Skeletal muscle tissue (tissue), 3 donors: ENCODE measurements at regions not wholly inside any gene's neighbourhood (a gene's known extent, or its start where the extent isn't known, plus 50 kb on each side); places are given as distances from the start of the nearest gene placed in this dataset.

Experiments
- H3K27ac ChIP-seq: one replicate; pipeline ENCODE4 v1.7.0; 2013; ENCODE audit warnings: mild to moderate bottlenecking, low read depth, low read length, inconsistent platforms
- H3K27me3 ChIP-seq, 3 donors: one replicate each; pipeline ENCODE4 v1.7.0; 2013; ENCODE audit warnings: low read length in 3 of 3; ENCODE audit not compliant: control insufficient read depth in 3 of 3, insufficient read depth in 3 of 3
- H3K36me3 ChIP-seq, 3 donors: one replicate each; pipeline ENCODE4 v1.7.0; 2013; ENCODE audit warnings: low read length in 3 of 3; ENCODE audit not compliant: control insufficient read depth in 3 of 3, insufficient read depth in 3 of 3
- H3K4me1 ChIP-seq, 3 donors: one replicate each; pipeline ENCODE4 v1.7.0; 2013; ENCODE audit warnings: low read length in 3 of 3, mild to moderate bottlenecking in 3 of 3; ENCODE audit not compliant: control insufficient read depth in 3 of 3, insufficient read depth in 3 of 3
- H3K4me3 ChIP-seq, 3 donors: one replicate each; pipeline ENCODE4 v1.7.0; 2013; ENCODE audit warnings: low read length in 3 of 3
- H3K9ac ChIP-seq, 3 donors: one replicate each; pipeline ENCODE4 v1.7.0; 2013; ENCODE audit warnings: low read length in 3 of 3, mild to moderate bottlenecking in 3 of 3, moderate library complexity in 2 of 3, low read depth in 1 of 3
- H3K9me3 ChIP-seq, 3 donors: one replicate each; pipeline ENCODE4 v1.7.0; 2013; ENCODE audit warnings: low read length in 3 of 3; ENCODE audit not compliant: control insufficient read depth in 3 of 3
- donor health status: Osteomylitis.

- no peaks in the 10 kb centered on the region for H3K4me1 ChIP-seq
- H3K9ac ChIP-seq = no peak overlapping the region
- no peak overlapping the region for H3K27ac ChIP-seq
- H3K4me3 ChIP-seq = no peak overlapping the region
- H3K36me3 ChIP-seq = no peaks in the 10 kb centered on the region
- no peaks in the 10 kb centered on the region for H3K27me3 ChIP-seq
- H3K9me3 ChIP-seq = no peaks in the 10 kb centered on the region
These were observed 1721.5 kb upstream of the SEL1L start for GRCh38 chr14:83255015-83255726.

- H3K36me3 ChIP-seq = no peaks in the 10 kb centered on the region
- no peak overlapping the region for H3K27ac ChIP-seq
- no peaks in the 10 kb centered on the region for H3K4me1 ChIP-seq
- H3K4me3 ChIP-seq = no peak overlapping the region
- no peaks in the 10 kb centered on the region for H3K9me3 ChIP-seq
- H3K9ac ChIP-seq = no peak overlapping the region
- H3K27me3 ChIP-seq = no peaks in the 10 kb centered on the region
These were observed 1722.1 kb upstream of the SEL1L start for GRCh38 chr14:83255727-83256090.

GRCh38 chr14:83257466-83258439, 1724.1 kb upstream of the SEL1L start:
- no peak overlapping the region for H3K27ac ChIP-seq

GRCh38 chr14:83260751-83261150, 1727.1 kb upstream of the SEL1L start:
- no peak overlapping the region for H3K4me3 ChIP-seq
- H3K27me3 ChIP-seq = no peaks in the 10 kb centered on the region
- H3K9ac ChIP-seq = no peak overlapping the region
- H3K27ac ChIP-seq = no peak overlapping the region
- H3K9me3 ChIP-seq = no peaks in the 10 kb centered on the region
- H3K4me1 ChIP-seq = no peaks in the 10 kb centered on the region
- no peaks in the 10 kb centered on the region for H3K36me3 ChIP-seq

More at GRCh38 chr14:83257466-83258439, 1724.1 kb upstream of the SEL1L start:
- no peaks in the 10 kb centered on the region for H3K36me3 ChIP-seq
- no peak overlapping the region for H3K9ac ChIP-seq
- no peak overlapping the region for H3K4me3 ChIP-seq
- H3K4me1 ChIP-seq = no peaks in the 10 kb centered on the region
- no peaks in the 10 kb centered on the region for H3K9me3 ChIP-seq
- H3K27me3 ChIP-seq = no peaks in the 10 kb centered on the region

GRCh38 chr14:83269583-83269982, 1735.9 kb upstream of the SEL1L start:
- no peaks in the 10 kb centered on the region for H3K36me3 ChIP-seq
- no peak overlapping the region for H3K4me3 ChIP-seq
- no peak overlapping the region for H3K9ac ChIP-seq
- H3K4me1 ChIP-seq = no peaks in the 10 kb centered on the region
- H3K27me3 ChIP-seq = no peaks in the 10 kb centered on the region
- no peak overlapping the region for H3K27ac ChIP-seq
- no peaks in the 10 kb centered on the region for H3K9me3 ChIP-seq

- Histone ChIP-seq H3K4me3 (no peak overlapping the region), H3K4me1 (no peaks in the 10 kb centered on the region), H3K27ac (no peak overlapping the region), H3K9me3 (no peaks in the 10 kb centered on the region), H3K9ac (no peak overlapping the region), H3K27me3 (no peaks in the 10 kb centered on the region), H3K36me3 (no peaks in the 10 kb centered on the region)
These were observed 1738.0 kb upstream of the SEL1L start for GRCh38 chr14:83271663-83272062.

- H3K4me1 ChIP-seq = no peaks in the 10 kb centered on the region
- no peak overlapping the region for H3K27ac ChIP-seq
- H3K27me3 ChIP-seq = no peaks in the 10 kb centered on the region
- no peaks in the 10 kb centered on the region for H3K9me3 ChIP-seq
- H3K36me3 ChIP-seq = no peaks in the 10 kb centered on the region
- H3K4me3 ChIP-seq = no peak overlapping the region
- no peak overlapping the region for H3K9ac ChIP-seq
These were observed 1747.1 kb upstream of the SEL1L start for GRCh38 chr14:83280719-83281118.

- Histone ChIP-seq H3K4me1 (no peaks in the 10 kb centered on the region), H3K9me3 (no peaks in the 10 kb centered on the region), H3K9ac (no peak overlapping the region), H3K27me3 (no peaks in the 10 kb centered on the region), H3K27ac (no peak overlapping the region), H3K4me3 (no peak overlapping the region), H3K36me3 (no peaks in the 10 kb centered on the region)
These were observed 1749.1 kb upstream of the SEL1L start for GRCh38 chr14:83282706-83283105.

GRCh38 chr14:83287300-83287699, 1753.6 kb upstream of the SEL1L start:
- Histone ChIP-seq H3K9ac (no peak overlapping the region), H3K27ac (no peak overlapping the region), H3K9me3 (no peaks in the 10 kb centered on the region), H3K4me1 (no peaks in the 10 kb centered on the region), H3K36me3 (no peaks in the 10 kb centered on the region), H3K4me3 (no peak overlapping the region), H3K27me3 (no peaks in the 10 kb centered on the region)

- H3K9ac ChIP-seq = no peak overlapping the region
- H3K27me3 ChIP-seq = no peaks in the 10 kb centered on the region
- H3K9me3 ChIP-seq = no peaks in the 10 kb centered on the region
- H3K4me3 ChIP-seq = no peak overlapping the region
- no peaks in the 10 kb centered on the region for H3K36me3 ChIP-seq
- no peak overlapping the region for H3K27ac ChIP-seq
- H3K4me1 ChIP-seq = no peaks in the 10 kb centered on the region
These were observed 1755.7 kb upstream of the SEL1L start for GRCh38 chr14:83289390-83289789.
